OCI-LY3 (cell line): ENCODE measurements at regions not wholly inside any gene's neighbourhood (a gene's known extent, or its start where the extent isn't known, plus 50 kb on each side); places are given as distances from the start of the nearest gene placed in this dataset.

Source experiments
- H2AFZ ChIP-seq: fragments of 200-600, 300-600 bp; shearing (Covaris generic); 2 replicates; pipeline ENCODE4 v1.6.0; 2014; ENCODE audit warnings: antibody characterized with exemption, low read depth, low read length
- H3K27ac ChIP-seq: fragments of 200-600, 300-600 bp; sonication (generic); 2 replicates; pipeline ENCODE4 v1.5.1; 2014; ENCODE audit warnings: mild to moderate bottlenecking, low read length, moderate library complexity, mixed read lengths
- H3K27me3 ChIP-seq: fragments of 200-600, 300-600 bp; sonication (generic); 2 replicates; pipeline ENCODE4 v1.6.1; 2014; ENCODE audit warnings: low read depth, low read length, mixed read lengths
- H3K36me3 ChIP-seq: fragments of 200-600, 300-600 bp; sonication (generic); replicated peaks from 2 replicates; pipeline ENCODE3; 2014; ENCODE audit warnings: low read depth, low read length, mixed read lengths
- H3K4me1 ChIP-seq: fragments of 300-600, 200-600 bp; sonication (generic); 2 replicates; pipeline ENCODE4 v1.6.1; 2014; ENCODE audit warnings: low read length, mixed read lengths
- H3K4me2 ChIP-seq: fragments of 200-600, 300-600 bp; sonication (generic); 2 replicates; pipeline ENCODE4 v1.6.1; 2014; ENCODE audit warnings: low read length, mixed read lengths
- H3K4me3 ChIP-seq: fragments of 300-600, 200-600 bp; sonication (generic); 2 replicates; pipeline ENCODE4 v1.5.1; 2014; ENCODE audit warnings: antibody characterized with exemption, mild to moderate bottlenecking, low read length, moderate library complexity
- H3K79me2 ChIP-seq: fragments of 300-600, 200-600 bp; shearing (Covaris generic); 2 replicates; pipeline ENCODE4 v1.6.1; 2014; ENCODE audit warnings: mild to moderate bottlenecking, low read length, mixed read lengths
- H3K9ac ChIP-seq: fragments of 300-600, 200-600 bp; shearing (Covaris generic); 2 replicates; pipeline ENCODE4 v1.6.0; 2014; ENCODE audit warnings: mild to moderate bottlenecking, low read length, moderate library complexity
- H3K9me3 ChIP-seq: fragments of 200-600, 300-600 bp; shearing (Covaris generic); 2 replicates; pipeline ENCODE4 v1.6.1; 2014; ENCODE audit warnings: low read length, mixed read lengths; ENCODE audit not compliant: insufficient read depth
- H4K20me1 ChIP-seq: fragments of 200-600, 300-600 bp; sonication (generic); 2 replicates; pipeline ENCODE4 v1.6.1; 2016; ENCODE audit warnings: low read length, mixed read lengths; ENCODE audit not compliant: insufficient read depth
- EZH2phosphoT487 ChIP-seq: fragments of 200-600 bp; shearing (Covaris generic); IDR thresholded peaks from 2 replicates; pipeline ENCODE4 v1.6.1; 2018; ENCODE audit warnings: antibody characterized with exemption, mixed run types, low read depth
- TF ChIP-seq, protein P1 (sequence below): fragments of 200-600, 300-600 bp; sonication (generic); IDR thresholded peaks from 2 replicates; pipeline ENCODE4 v1.5.1; 2014; ENCODE audit warnings: antibody characterized with exemption, low read length, low read depth

DNA sequence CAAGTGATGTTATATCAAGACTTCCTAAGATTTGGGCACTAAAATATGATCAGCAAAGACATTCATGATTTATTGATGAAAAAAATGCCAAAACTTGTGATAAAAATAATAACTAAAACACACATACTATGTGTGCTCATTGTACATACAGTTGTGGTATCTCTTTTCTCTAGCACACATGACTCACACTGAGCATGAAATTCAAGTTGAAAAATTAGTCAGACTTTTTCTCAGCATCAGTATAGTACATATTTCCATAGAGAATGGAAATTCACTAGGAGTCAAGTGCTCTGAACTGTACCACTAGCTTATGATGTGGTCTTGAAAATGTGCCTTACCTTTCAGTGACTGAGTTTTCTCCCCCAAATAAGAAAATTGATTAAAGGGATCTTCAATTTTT is 471.8 kb upstream of the FLRT2 start:
- H4K20me1 ChIP-seq: no peaks in the 10 kb centered on the region
- TF ChIP-seq, protein P1, sequence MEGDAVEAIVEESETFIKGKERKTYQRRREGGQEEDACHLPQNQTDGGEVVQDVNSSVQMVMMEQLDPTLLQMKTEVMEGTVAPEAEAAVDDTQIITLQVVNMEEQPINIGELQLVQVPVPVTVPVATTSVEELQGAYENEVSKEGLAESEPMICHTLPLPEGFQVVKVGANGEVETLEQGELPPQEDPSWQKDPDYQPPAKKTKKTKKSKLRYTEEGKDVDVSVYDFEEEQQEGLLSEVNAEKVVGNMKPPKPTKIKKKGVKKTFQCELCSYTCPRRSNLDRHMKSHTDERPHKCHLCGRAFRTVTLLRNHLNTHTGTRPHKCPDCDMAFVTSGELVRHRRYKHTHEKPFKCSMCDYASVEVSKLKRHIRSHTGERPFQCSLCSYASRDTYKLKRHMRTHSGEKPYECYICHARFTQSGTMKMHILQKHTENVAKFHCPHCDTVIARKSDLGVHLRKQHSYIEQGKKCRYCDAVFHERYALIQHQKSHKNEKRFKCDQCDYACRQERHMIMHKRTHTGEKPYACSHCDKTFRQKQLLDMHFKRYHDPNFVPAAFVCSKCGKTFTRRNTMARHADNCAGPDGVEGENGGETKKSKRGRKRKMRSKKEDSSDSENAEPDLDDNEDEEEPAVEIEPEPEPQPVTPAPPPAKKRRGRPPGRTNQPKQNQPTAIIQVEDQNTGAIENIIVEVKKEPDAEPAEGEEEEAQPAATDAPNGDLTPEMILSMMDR: no peak
- TF ChIP-seq EZH2phosphoT487: no peak
- no peak overlapping the region for H3K4me2 ChIP-seq
- H3K9ac ChIP-seq: no peak overlapping the region
- H2AFZ ChIP-seq: no peak overlapping the region
- H3K27me3 ChIP-seq: peaks cover 46% of the 10 kb centered on the region; the same call in 1 of the 2 replicates
- H3K36me3 ChIP-seq: peaks cover 15% of the 10 kb centered on the region
- peaks cover 9% of the 10 kb centered on the region for H3K4me1 ChIP-seq
- H3K9me3 ChIP-seq: peaks cover 23% of the 10 kb centered on the region; the same call in 1 of the 2 replicates
- no peak overlapping the region for H3K4me3 ChIP-seq
- H3K79me2 ChIP-seq: no peaks in the 10 kb centered on the region
- no peak overlapping the region for H3K27ac ChIP-seq

DNA sequence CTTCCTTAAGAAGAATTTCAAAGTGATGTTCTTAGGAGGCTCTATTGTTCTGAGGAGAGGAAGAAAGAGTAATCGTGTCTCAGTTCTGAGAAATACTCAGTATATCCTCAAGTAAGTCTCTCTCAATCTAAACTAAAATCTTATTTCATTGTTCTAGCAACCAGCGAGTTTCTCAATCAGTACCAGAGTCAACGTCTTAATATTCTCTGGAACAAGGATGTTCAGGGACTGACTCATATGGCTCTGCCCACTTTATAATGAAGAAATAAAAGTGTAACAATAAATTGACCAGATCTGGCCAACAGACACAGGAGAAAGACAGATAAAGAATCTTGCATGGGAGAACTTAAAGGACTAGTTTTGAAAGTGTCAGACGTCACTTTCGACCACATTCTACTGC is 469.8 kb upstream of the FLRT2 start:
- H3K4me3 ChIP-seq: no peak overlapping the region
- H2AFZ ChIP-seq: no peak overlapping the region

DNA sequence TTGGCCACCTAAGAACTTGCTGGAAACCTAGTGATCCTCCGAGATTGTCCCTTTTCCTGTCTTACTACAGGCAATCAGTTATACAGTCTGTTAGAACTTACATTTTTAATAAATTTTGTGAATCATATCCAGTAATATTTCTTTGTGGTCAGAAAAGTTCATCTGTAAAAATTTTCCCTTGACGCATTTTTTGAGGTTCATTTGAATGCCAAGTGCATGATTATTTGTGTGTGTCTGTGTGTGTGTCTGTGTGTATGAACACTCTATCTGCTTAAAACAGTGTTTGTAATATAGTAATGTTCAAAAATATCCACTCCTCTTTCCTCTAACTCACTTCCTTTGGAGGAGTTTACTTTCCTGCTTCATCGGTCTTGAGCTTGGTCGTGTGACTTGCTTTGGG is 468.7 kb upstream of the FLRT2 start:
- no peaks in the 10 kb centered on the region for H4K20me1 ChIP-seq
- no peak overlapping the region for H3K4me2 ChIP-seq
- peaks cover 22% of the 10 kb centered on the region; the same call in 1 of the 2 replicates for H3K9me3 ChIP-seq
- no peak overlapping the region for H3K27ac ChIP-seq
- no peak for TF ChIP-seq EZH2phosphoT487
- no peak overlapping the region for H2AFZ ChIP-seq
- no peaks in the 10 kb centered on the region for H3K79me2 ChIP-seq
- H3K27me3 ChIP-seq: peaks cover 30% of the 10 kb centered on the region; the same call in 1 of the 2 replicates
- H3K4me1 ChIP-seq: peaks cover 27% of the 10 kb centered on the region
- H3K9ac ChIP-seq: no peak overlapping the region
- no peak overlapping the region for H3K4me3 ChIP-seq
- H3K36me3 ChIP-seq: peaks cover 15% of the 10 kb centered on the region

More for the DNA sequence above, 469.8 kb upstream of the FLRT2 start:
- Histone ChIP-seq H3K36me3 (peaks cover 15% of the 10 kb centered on the region), H3K4me2 (no peak overlapping the region), H4K20me1 (no peaks in the 10 kb centered on the region), H3K9me3 (peaks cover 22% of the 10 kb centered on the region; the same call in 1 of the 2 replicates), H3K79me2 (no peaks in the 10 kb centered on the region), H3K27me3 (peaks cover 39% of the 10 kb centered on the region; the same call in 1 of the 2 replicates), H3K4me1 (peaks cover 27% of the 10 kb centered on the region), H3K27ac (no peak overlapping the region), H3K9ac (no peak overlapping the region)
- TF ChIP-seq EZH2phosphoT487: no peak
- TF ChIP-seq, protein P1: no peak

DNA sequence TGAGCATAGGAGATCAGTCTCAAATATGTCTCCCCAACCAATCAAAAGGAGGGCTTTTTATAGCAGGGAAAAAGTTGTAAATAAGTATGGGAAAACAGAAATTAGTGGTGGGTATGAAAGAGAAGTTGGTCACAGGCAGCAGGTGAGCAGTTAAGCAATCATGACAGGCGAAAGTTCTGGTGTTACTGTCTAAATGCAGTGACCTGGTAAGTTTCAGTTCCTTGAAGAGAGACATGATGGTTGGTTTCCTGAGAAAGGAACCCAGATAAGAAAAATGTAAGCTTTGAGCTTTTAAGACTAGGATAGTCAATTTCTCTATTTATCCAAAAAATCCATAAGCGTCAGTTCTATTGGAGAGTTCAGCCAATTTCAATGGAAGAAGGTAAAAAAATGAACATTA is 466.2 kb upstream of the FLRT2 start:
- no peaks in the 10 kb centered on the region for H4K20me1 ChIP-seq
- peaks cover 19% of the 10 kb centered on the region; the same call in 1 of the 2 replicates for H3K27me3 ChIP-seq

More for the DNA sequence above, 466.2 kb upstream of the FLRT2 start:
- peaks cover 15% of the 10 kb centered on the region for H3K36me3 ChIP-seq
- TF ChIP-seq, protein P1: no peak
- TF ChIP-seq EZH2phosphoT487: no peak
- H3K27ac ChIP-seq: peak overlapping the region; percentile 51
- H3K4me3 ChIP-seq: no peak overlapping the region
- H3K9ac ChIP-seq: no peak overlapping the region
- H3K9me3 ChIP-seq: peaks cover 22% of the 10 kb centered on the region; the same call in 1 of the 2 replicates
- H2AFZ ChIP-seq: no peak overlapping the region
- H3K4me1 ChIP-seq: peaks cover 19% of the 10 kb centered on the region
- peak overlapping the region; percentile 56 for H3K4me2 ChIP-seq
- no peaks in the 10 kb centered on the region for H3K79me2 ChIP-seq
